CD14-positive monocyte (primary cell): ENCODE measurements at regions not wholly inside any gene's neighbourhood (a gene's known extent, or its start where the extent isn't known, plus 50 kb on each side); places are given as distances from the start of the nearest gene placed in this dataset.

ENCODE experiments used
- DNase-seq, 3 donors: peaks; one replicate each; pipeline ENCODE4 v3.0.0-alpha.2; 2011 to 2022
- H2AFZ ChIP-seq: 2 replicates; pipeline ENCODE4 v1.6.0; 2012; ENCODE audit warnings: mild to moderate bottlenecking, low read depth, low read length, inconsistent platforms; ENCODE audit not compliant: insufficient read depth, poor library complexity, severe bottlenecking
- H3K27ac ChIP-seq, 2 donors: 1 replicate in 1 of 2; 2 replicates in 1 of 2; pipeline ENCODE4 v1.5.1; 2012 to 2013; ENCODE audit warnings: low read length in 2 of 2, control low read depth in 1 of 2, inconsistent platforms in 1 of 2, low read depth in 1 of 2, mild to moderate bottlenecking in 1 of 2
- H3K27me3 ChIP-seq, 2 donors: one replicate each; pipeline versions ENCODE4 v1.6.0 to v1.6.1; 2011 to 2013; ENCODE audit warnings: low read length in 2 of 2; ENCODE audit not compliant: control insufficient read depth in 2 of 2, insufficient read depth in 2 of 2
- H3K36me3 ChIP-seq, 2 donors: replicated peaks in 1 of 2; 1 replicate in 1 of 2; 2 replicates in 1 of 2; pipeline versions ENCODE4 v1.5.1 to v1.6.1; 2012 to 2013; ENCODE audit warnings: low read length in 2 of 2, control low read depth in 1 of 2, inconsistent platforms in 1 of 2, mild to moderate bottlenecking in 1 of 2; ENCODE audit not compliant: insufficient read depth in 2 of 2, control insufficient read depth in 1 of 2
- H3K4me1 ChIP-seq, 2 donors: 1 replicate in 1 of 2; 2 replicates in 1 of 2; pipeline versions ENCODE4 v1.5.1 to v1.6.1; 2012 to 2013; ENCODE audit warnings: low read length in 2 of 2, control low read depth in 1 of 2, inconsistent platforms in 1 of 2, mild to moderate bottlenecking in 1 of 2, moderate library complexity in 1 of 2; ENCODE audit not compliant: insufficient read depth in 2 of 2, control insufficient read depth in 1 of 2
- H3K4me2 ChIP-seq: replicated peaks from 2 replicates; pipeline ENCODE3; 2012; ENCODE audit warnings: low read length, moderate library complexity, mild to moderate bottlenecking; ENCODE audit not compliant: poor library complexity, severe bottlenecking; ENCODE audit errors: extremely low read depth
- H3K4me3 ChIP-seq, 3 experiments: fragments of 200-600 bp in 1 of 3; sonication (generic) in 1 of 3; replicated peaks in 1 of 3; 1 replicate in 2 of 3; 2 replicates in 1 of 3; pipeline ENCODE4 v1.5.1; 2011 to 2013; ENCODE audit warnings: low read length in 3 of 3, mild to moderate bottlenecking in 3 of 3, control low read depth in 2 of 3, low read depth in 2 of 3, inconsistent platforms in 1 of 3, moderate library complexity in 1 of 3
- H3K79me2 ChIP-seq: 2 replicates; pipeline ENCODE4 v1.6.0; 2012; ENCODE audit warnings: mild to moderate bottlenecking, control low read depth, inconsistent platforms, low read length, moderate library complexity; ENCODE audit not compliant: insufficient read depth
- H3K9ac ChIP-seq: 2 replicates; pipeline ENCODE4 v1.6.0; 2017; ENCODE audit warnings: low read length, mild to moderate bottlenecking; ENCODE audit not compliant: insufficient read depth, poor library complexity, severe bottlenecking
- H3K9me3 ChIP-seq, 2 donors: replicated peaks in 1 of 2; 1 replicate in 1 of 2; 2 replicates in 1 of 2; pipeline versions ENCODE4 v1.5.1 to v1.6.1; 2012 to 2013; ENCODE audit warnings: low read length in 2 of 2, control low read depth in 1 of 2; ENCODE audit not compliant: control insufficient read depth in 1 of 2, insufficient read depth in 1 of 2
- H4K20me1 ChIP-seq: 2 replicates; pipeline ENCODE4 v1.6.0; 2012; ENCODE audit warnings: mild to moderate bottlenecking, low read length, control low read depth, moderate library complexity; ENCODE audit not compliant: insufficient read depth
- H3K27ac Mint-ChIP-seq, 7 donors: one replicate each; pipeline ENCODE4 v1.8.0; 2020; ENCODE audit warnings: mild to moderate bottlenecking in 7 of 7, mixed read lengths in 7 of 7, moderate library complexity in 6 of 7, inconsistent platforms in 2 of 7
- H3K27me3 Mint-ChIP-seq, 3 donors: one replicate each; pipeline ENCODE4 v1.8.0; 2021 to 2022; ENCODE audit warnings: low read depth in 3 of 3, mild to moderate bottlenecking in 3 of 3, mixed read lengths in 3 of 3, moderate library complexity in 3 of 3, inconsistent platforms in 1 of 3
- H3K36me3 Mint-ChIP-seq, 2 donors: one replicate each; pipeline ENCODE4 v1.8.0; 2020; ENCODE audit warnings: mixed read lengths in 2 of 2, inconsistent platforms in 1 of 2, mild to moderate bottlenecking in 1 of 2
- H3K4me1 Mint-ChIP-seq: one replicate; pipeline ENCODE4 v1.8.0; 2020; ENCODE audit warnings: mild to moderate bottlenecking, mixed read lengths
- H3K4me3 Mint-ChIP-seq, 2 donors: one replicate each; pipeline ENCODE4 v1.8.0; 2020; ENCODE audit warnings: mild to moderate bottlenecking in 2 of 2, mixed read lengths in 2 of 2, moderate library complexity in 1 of 2
- H3K9me3 Mint-ChIP-seq, 7 donors: one replicate each; pipeline ENCODE4 v1.8.0; 2020 to 2022; ENCODE audit warnings: mixed read lengths in 7 of 7, mild to moderate bottlenecking in 6 of 7, moderate library complexity in 6 of 7, inconsistent platforms in 2 of 7
- CTCF ChIP-seq: fragments of 200-600 bp; IDR thresholded peaks from one replicate; pipeline ENCODE4 v1.8.0; 2022; ENCODE audit warnings: antibody characterized with exemption, mild to moderate bottlenecking
- WGBS: methylation state at CpG from one replicate; pipeline ENCODE4 v1.1.5; 2013; ENCODE audit warnings: missing lambda C conversion rate; ENCODE audit not compliant: insufficient coverage; 5-methylcytosine and 5-hydroxymethylcytosine counted together
- intact Hi-C, 2 donors: fragments of 100-400 bp; cut with micrococcal nuclease; formaldehyde crosslinking; loops; one replicate each; pipeline versions ENCODE4 v1.15.0 to v1.15.1; 2023

GRCh38 chr2:43110442-43110871 lies 115.9 kb downstream of the ZFP36L2 start:
- no peak overlapping the region for H3K4me3 Mint-ChIP-seq
- peaks cover 94% of the 10 kb centered on the region for H3K4me1 Mint-ChIP-seq
- intact Hi-C loops, result no loop called here
- Histone ChIP-seq H3K4me3 (no peak overlapping the region), H3K79me2 (no peaks in the 10 kb centered on the region), H3K4me1 (peaks cover 97 to 100% of the 10 kb centered on the region in 2 donors), H3K9me3 (no peaks in the 10 kb centered on the region), H3K9ac (no peak overlapping the region), H4K20me1 (no peaks in the 10 kb centered on the region), H3K27me3 (no peaks in the 10 kb centered on the region), H3K36me3 (no peaks in the 10 kb centered on the region), H2AFZ (no peak overlapping the region), H3K4me2 (no peak overlapping the region), H3K27ac (peak overlapping the region; percentile 84 to 89)
- H3K27me3 Mint-ChIP-seq, result peaks cover 0 to 7% (median 0%) of the 10 kb centered on the region in 3 donors
- TF ChIP-seq CTCF, result no peak
- peaks cover 2 to 5% of the 10 kb centered on the region in 2 donors for H3K36me3 Mint-ChIP-seq
- peaks cover 0 to 5% (median 0%) of the 10 kb centered on the region in 7 donors for H3K9me3 Mint-ChIP-seq
- H3K27ac Mint-ChIP-seq, result peak overlapping the region; percentile 93 to 99 (median 98)
- 79% methylated on average over 6 of the region's 10 CpGs for WGBS
- DNase-seq, result no peak

GRCh38 chr2:43109261-43109743 lies 117.1 kb downstream of the ZFP36L2 start:
- 0% methylated on average over 1 of the region's 2 CpGs for WGBS
- H4K20me1 ChIP-seq, result no peaks in the 10 kb centered on the region
- peaks cover 0 to 7% (median 0%) of the 10 kb centered on the region in 3 donors for H3K27me3 Mint-ChIP-seq
- TF ChIP-seq CTCF, result peak; percentile 2
- peak; percentile 76 to 94 (median 93) for DNase-seq
- H3K27me3 ChIP-seq, result no peaks in the 10 kb centered on the region
- H3K4me2 ChIP-seq, result peak overlapping the region; percentile 21
- peaks cover 97 to 100% of the 10 kb centered on the region in 2 donors for H3K4me1 ChIP-seq
- H3K36me3 ChIP-seq, result no peaks in the 10 kb centered on the region
- intact Hi-C loops, result loop anchor here (5.0 to 10.0 kb wide), 4 partner anchors 87 to 295 kb away; partner anchors contain the start of gene ZFP36L2 (in 2 of the 2)
- peaks cover 0 to 7% (median 0%) of the 10 kb centered on the region in 7 donors for H3K9me3 Mint-ChIP-seq
- H2AFZ ChIP-seq, result no peak overlapping the region
- peak overlapping the region; percentile 93 to 99 (median 98) for H3K27ac Mint-ChIP-seq
- H3K9ac ChIP-seq, result no peak overlapping the region
- no peaks in the 10 kb centered on the region for H3K9me3 ChIP-seq
- H3K4me3 Mint-ChIP-seq, result peak overlapping the region in 1 of 2 donors; percentile 59
- H3K79me2 ChIP-seq, result no peaks in the 10 kb centered on the region
- H3K36me3 Mint-ChIP-seq, result peaks cover 2 to 3% of the 10 kb centered on the region in 2 donors
- H3K4me1 Mint-ChIP-seq, result peaks cover 94% of the 10 kb centered on the region
- H3K4me3 ChIP-seq, result peak overlapping the region in 1 of 3 experiments; percentile 37
- H3K27ac ChIP-seq, result peak overlapping the region; percentile 84 to 89
